ENCODE measurements at regions not wholly inside any gene's neighbourhood (a gene's known extent, or its start where the extent isn't known, plus 50 kb on each side); places are given as distances from the start of the nearest gene placed in this dataset.

GRCh38 chr9:8114826-8115225 is 315.2 kb upstream of the DMAC1 start:
- ATAC-seq, result no peak
- DNase-seq, result no peak
- intact Hi-C loops (cut with micrococcal nuclease), result no loop called here

GRCh38 chr9:8106362-8106761 is 306.8 kb upstream of the DMAC1 start:
- no peak for ATAC-seq
- intact Hi-C loops (cut with micrococcal nuclease), result no loop called here
- no peak for DNase-seq

GRCh38 chr9:8101607-8102006 is 302.0 kb upstream of the DMAC1 start:
- ATAC-seq, result no peak
- intact Hi-C loops (cut with micrococcal nuclease), result no loop called here
- no peak for DNase-seq

GRCh38 chr9:8096091-8096490 is 296.5 kb upstream of the DMAC1 start:
- intact Hi-C loops (cut with micrococcal nuclease), result no loop called here
- ATAC-seq (no peak), DNase-seq (no peak)

- ATAC-seq (no peak), DNase-seq (no peak)
- intact Hi-C loops (cut with micrococcal nuclease), result no loop called here
Observed at GRCh38 chr9:8095672-8096086, 296.1 kb upstream of the DMAC1 start.

GRCh38 chr9:8088477-8088876 is 288.9 kb upstream of the DMAC1 start:
- ATAC-seq (no peak), DNase-seq (no peak)
- intact Hi-C loops (cut with micrococcal nuclease), result no loop called here

GRCh38 chr9:8085986-8086385 is 286.4 kb upstream of the DMAC1 start:
- intact Hi-C loops (cut with micrococcal nuclease), result no loop called here
- no peak for ATAC-seq

GRCh38 chr9:8078641-8079140 is 279.1 kb upstream of the DMAC1 start:
- DNase-seq (no peak), ATAC-seq (no peak)
- intact Hi-C loops (cut with micrococcal nuclease), result no loop called here

More at GRCh38 chr9:8085986-8086385, 286.4 kb upstream of the DMAC1 start:
- DNase-seq, result no peak

GRCh38 chr9:8074713-8075286 is 275.2 kb upstream of the DMAC1 start:
- intact Hi-C loops (cut with micrococcal nuclease), result no loop called here
- ATAC-seq (no peak), DNase-seq (no peak)

GRCh38 chr9:8071445-8071798 is 271.8 kb upstream of the DMAC1 start:
- ATAC-seq (no peak), DNase-seq (no peak)
- intact Hi-C loops (cut with micrococcal nuclease), result no loop called here

- intact Hi-C loops (cut with micrococcal nuclease), result no loop called here
- DNase-seq (peak; percentile 19), ATAC-seq (no peak)
Observed at GRCh38 chr9:8070779-8071444, 271.3 kb upstream of the DMAC1 start.

GRCh38 chr9:8062459-8062858 is 262.9 kb upstream of the DMAC1 start:
- ATAC-seq (no peak), DNase-seq (no peak)

GRCh38 chr9:8053501-8053900 is 253.9 kb upstream of the DMAC1 start:
- DNase-seq (no peak), ATAC-seq (no peak)
- intact Hi-C loops (cut with micrococcal nuclease), result no loop called here

More at GRCh38 chr9:8062459-8062858, 262.9 kb upstream of the DMAC1 start:
- intact Hi-C loops (cut with micrococcal nuclease), result no loop called here

- intact Hi-C loops (cut with micrococcal nuclease), result no loop called here
- ATAC-seq (no peak), DNase-seq (no peak)
Observed at GRCh38 chr9:8052991-8053390, 253.4 kb upstream of the DMAC1 start.

- DNase-seq (no peak), ATAC-seq (no peak)
- intact Hi-C loops (cut with micrococcal nuclease), result no loop called here
Observed at GRCh38 chr9:8037745-8038144, 238.2 kb upstream of the DMAC1 start.

- intact Hi-C loops (cut with micrococcal nuclease), result no loop called here
- no peak for DNase-seq
- no peak for ATAC-seq
Observed at GRCh38 chr9:8036914-8037524, 237.4 kb upstream of the DMAC1 start.

GRCh38 chr9:8033794-8034193 is 234.2 kb upstream of the DMAC1 start:
- intact Hi-C loops (cut with micrococcal nuclease), result no loop called here
- ATAC-seq (no peak), DNase-seq (no peak)

GRCh38 chr9:8030095-8030494 is 230.5 kb upstream of the DMAC1 start:
- ATAC-seq (no peak), DNase-seq (no peak)
- intact Hi-C loops (cut with micrococcal nuclease), result no loop called here

- ATAC-seq, result no peak
- intact Hi-C loops (cut with micrococcal nuclease), result no loop called here
- no peak for DNase-seq
Observed at GRCh38 chr9:8027351-8027750, 227.8 kb upstream of the DMAC1 start.

GRCh38 chr9:8025551-8025950 is 226.0 kb upstream of the DMAC1 start:
- ATAC-seq, result no peak
- DNase-seq, result no peak
- intact Hi-C loops (cut with micrococcal nuclease), result no loop called here

- DNase-seq (no peak), ATAC-seq (no peak)
- intact Hi-C loops (cut with micrococcal nuclease), result no loop called here
Observed at GRCh38 chr9:8020186-8020585, 220.6 kb upstream of the DMAC1 start.
